Kidney (tissue), 13 donors: ENCODE measurements at regions not wholly inside any gene's neighbourhood (a gene's known extent, or its start where the extent isn't known, plus 50 kb on each side); places are given as distances from the start of the nearest gene placed in this dataset.

Source experiments
- DNase-seq, 5 donors: peaks; one replicate each; pipeline ENCODE4 v3.0.0-alpha.2; 2013 to 2020
- FAIRE-seq: peaks from 2 replicates; lab custom pipeline; 2012; peaks lifted over from hg19 to GRCh38; lab: Jason Lieb, UNC
- H3K27ac ChIP-seq, 2 donors: one replicate each; pipeline ENCODE4 v1.7.0; 2013; ENCODE audit warnings: low read depth in 2 of 2, low read length in 2 of 2, inconsistent platforms in 1 of 2
- H3K27me3 ChIP-seq: one replicate; pipeline ENCODE4 v1.7.1; 2013; ENCODE audit warnings: low read length, inconsistent platforms; ENCODE audit not compliant: control insufficient read depth, insufficient read depth
- H3K36me3 ChIP-seq, 3 donors: one replicate each; pipeline versions ENCODE4 v1.7.0 to v1.7.1; 2013; ENCODE audit warnings: low read length in 3 of 3, control low read depth in 1 of 3, inconsistent platforms in 1 of 3; ENCODE audit not compliant: insufficient read depth in 3 of 3, control insufficient read depth in 2 of 3
- H3K4me1 ChIP-seq, 3 donors: one replicate each; pipeline versions ENCODE4 v1.7.0 to v1.7.1; 2013; ENCODE audit warnings: low read length in 3 of 3, inconsistent platforms in 1 of 3, low read depth in 1 of 3; ENCODE audit not compliant: control insufficient read depth in 2 of 3, insufficient read depth in 2 of 3
- H3K4me3 ChIP-seq, 3 donors: one replicate each; pipeline versions ENCODE4 v1.7.0 to v1.8.1; 2013; ENCODE audit warnings: low read length in 3 of 3, control low read depth in 1 of 3, inconsistent platforms in 1 of 3
- H3K9ac ChIP-seq, 3 donors: one replicate each; pipeline versions ENCODE4 v1.7.0 to v1.7.1; 2013; ENCODE audit warnings: low read length in 3 of 3, control low read depth in 1 of 3, inconsistent platforms in 1 of 3
- H3K9me3 ChIP-seq, 3 donors: one replicate each; pipeline versions ENCODE4 v1.7.0 to v1.7.1; 2013; ENCODE audit warnings: low read length in 3 of 3, control low read depth in 1 of 3, inconsistent platforms in 1 of 3; ENCODE audit not compliant: control insufficient read depth in 2 of 3, insufficient read depth in 1 of 3
- intact Hi-C: fragments of 100-400 bp; cut with DNase I; formaldehyde crosslinking; loops from one replicate; pipeline ENCODE4 v1.11.1; 2022
- TF ChIP-seq, protein P1 (sequence below): IDR thresholded peaks from 3 replicates; pipeline ENCODE4 v1.5.1; 2012; ENCODE audit warnings: mild to moderate bottlenecking, moderate library complexity, borderline replicate concordance; ENCODE audit not compliant: insufficient read depth; ENCODE audit errors: extremely low read depth
- donor health status: control.
- donor health status: control.
- donor health status: control.
- donor health status: control.
- donor health status: control.
- donor health status: DM: yes; HTN: yes; CAD: no.
- donor health status: Normal renal cell carcinoma (clear cell type).

DNA sequence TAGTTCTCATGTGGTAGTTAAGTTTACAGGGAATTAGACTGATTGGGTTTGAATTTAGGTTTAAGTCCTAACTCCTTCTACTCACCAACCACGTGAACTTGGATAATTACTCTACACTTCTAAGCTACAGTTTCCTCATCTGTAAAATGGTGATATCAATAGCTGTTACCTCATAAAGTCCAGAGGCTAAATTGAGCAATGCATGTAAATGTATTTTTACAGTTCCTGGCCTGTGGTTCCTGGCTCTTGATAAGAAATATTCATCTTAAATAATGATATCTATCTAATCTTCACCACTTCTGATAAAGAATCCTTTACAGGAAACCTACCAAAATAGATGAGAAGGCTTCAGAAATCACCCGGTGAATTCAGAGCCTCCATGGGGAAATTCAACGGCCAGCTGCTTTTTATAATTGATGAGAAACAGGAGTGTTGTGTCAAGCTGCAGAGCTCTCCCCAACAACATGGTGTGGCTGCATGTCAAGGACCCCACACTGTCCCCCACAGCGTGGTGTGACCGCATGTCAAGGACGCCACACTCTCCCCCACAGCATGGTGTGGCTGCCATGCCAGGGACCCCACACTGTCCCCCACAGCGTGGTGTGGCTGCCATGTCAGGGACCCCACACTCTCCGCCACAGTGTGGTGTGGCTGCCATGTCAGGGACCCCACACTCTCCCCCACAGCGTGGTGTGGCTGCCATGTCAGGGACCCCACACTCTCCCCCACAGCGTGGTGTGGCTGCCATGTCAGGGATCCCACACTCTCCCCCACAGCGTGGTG lies 80.8 kb upstream of the PEX5L start:
- no peaks in the 10 kb centered on the region for H3K27me3 ChIP-seq
- intact Hi-C loops, result no loop called here

DNA sequence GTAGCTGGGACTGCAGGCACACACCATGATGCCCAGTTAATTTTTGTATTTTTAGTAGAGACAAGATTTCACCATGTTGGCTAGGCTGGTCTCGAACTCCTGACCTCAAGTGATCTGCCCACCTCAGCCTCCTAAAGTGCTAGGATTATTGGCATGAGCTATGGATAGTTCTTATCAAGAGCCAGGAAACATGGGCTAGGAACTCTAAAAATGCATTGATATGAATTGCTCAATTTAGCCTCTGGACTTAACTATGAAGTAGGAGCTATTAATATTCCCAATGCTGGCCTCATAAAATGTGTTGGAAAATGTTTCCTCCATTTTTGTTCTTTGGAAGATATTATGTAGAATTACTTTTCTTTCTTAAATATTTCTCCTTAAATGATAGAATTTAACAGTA lies 82.8 kb upstream of the PEX5L start:
- no peaks in the 10 kb centered on the region for H3K36me3 ChIP-seq
- intact Hi-C loops, result no loop called here
- no peak overlapping the region for H3K9ac ChIP-seq
- H3K9me3 ChIP-seq, result no peaks in the 10 kb centered on the region
- no peak for FAIRE-seq
- H3K27me3 ChIP-seq, result no peaks in the 10 kb centered on the region
- H3K4me1 ChIP-seq, result no peaks in the 10 kb centered on the region
- no peak for DNase-seq
- no peak overlapping the region for H3K4me3 ChIP-seq
- no peak overlapping the region for H3K27ac ChIP-seq
- TF ChIP-seq, protein P1, sequence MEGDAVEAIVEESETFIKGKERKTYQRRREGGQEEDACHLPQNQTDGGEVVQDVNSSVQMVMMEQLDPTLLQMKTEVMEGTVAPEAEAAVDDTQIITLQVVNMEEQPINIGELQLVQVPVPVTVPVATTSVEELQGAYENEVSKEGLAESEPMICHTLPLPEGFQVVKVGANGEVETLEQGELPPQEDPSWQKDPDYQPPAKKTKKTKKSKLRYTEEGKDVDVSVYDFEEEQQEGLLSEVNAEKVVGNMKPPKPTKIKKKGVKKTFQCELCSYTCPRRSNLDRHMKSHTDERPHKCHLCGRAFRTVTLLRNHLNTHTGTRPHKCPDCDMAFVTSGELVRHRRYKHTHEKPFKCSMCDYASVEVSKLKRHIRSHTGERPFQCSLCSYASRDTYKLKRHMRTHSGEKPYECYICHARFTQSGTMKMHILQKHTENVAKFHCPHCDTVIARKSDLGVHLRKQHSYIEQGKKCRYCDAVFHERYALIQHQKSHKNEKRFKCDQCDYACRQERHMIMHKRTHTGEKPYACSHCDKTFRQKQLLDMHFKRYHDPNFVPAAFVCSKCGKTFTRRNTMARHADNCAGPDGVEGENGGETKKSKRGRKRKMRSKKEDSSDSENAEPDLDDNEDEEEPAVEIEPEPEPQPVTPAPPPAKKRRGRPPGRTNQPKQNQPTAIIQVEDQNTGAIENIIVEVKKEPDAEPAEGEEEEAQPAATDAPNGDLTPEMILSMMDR, result no peak

More for the DNA sequence above, 80.8 kb upstream of the PEX5L start:
- Histone ChIP-seq H3K4me3 (no peak overlapping the region), H3K9ac (no peak overlapping the region), H3K27ac (no peak overlapping the region), H3K9me3 (no peaks in the 10 kb centered on the region), H3K36me3 (no peaks in the 10 kb centered on the region), H3K4me1 (no peaks in the 10 kb centered on the region)
- DNase-seq (no peak), FAIRE-seq (no peak)
- TF ChIP-seq, protein P1, result no peak

DNA sequence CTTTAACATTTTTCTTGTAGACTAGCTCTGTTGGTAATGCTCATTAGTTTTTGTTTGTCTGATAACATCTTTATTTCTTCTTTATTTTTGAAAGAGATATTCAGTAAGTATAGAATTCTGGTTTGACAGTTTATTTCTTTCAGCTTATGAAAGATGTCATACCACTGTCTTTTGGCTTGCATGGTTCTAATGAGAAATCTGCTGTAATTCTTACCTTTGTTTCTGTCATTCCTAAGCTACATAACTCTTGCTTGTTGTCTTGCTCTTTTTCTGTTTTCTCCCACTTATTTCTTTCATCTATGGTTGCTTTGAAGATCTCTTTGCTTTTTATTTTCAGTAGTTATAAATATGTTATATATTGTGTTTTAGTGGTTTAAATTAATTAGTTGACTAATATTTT lies 87.2 kb upstream of the PEX5L start:
- H3K27ac ChIP-seq, result no peak overlapping the region
- FAIRE-seq (no peak), DNase-seq (no peak)
- no peaks in the 10 kb centered on the region for H3K36me3 ChIP-seq
- no peaks in the 10 kb centered on the region for H3K27me3 ChIP-seq
- peaks cover 0 to 4% (median 0%) of the 10 kb centered on the region in 3 donors for H3K9me3 ChIP-seq
- intact Hi-C loops, result no loop called here
- TF ChIP-seq, protein P1, result no peak
- no peaks in the 10 kb centered on the region for H3K4me1 ChIP-seq
- no peak overlapping the region for H3K9ac ChIP-seq
- H3K4me3 ChIP-seq, result no peak overlapping the region
